HepG2 (cell line): ENCODE measurements at regions not wholly inside any gene's neighbourhood (a gene's known extent, or its start where the extent isn't known, plus 50 kb on each side); places are given as distances from the start of the nearest gene placed in this dataset.

ENCODE experiments used
- ATAC-seq: fragments of 200-7000 bp; cut with Tn5 transposase; 3 replicates; pipeline ENCODE4 v1.9.1; 2020; ENCODE audit warnings: mild to moderate bottlenecking, moderate library complexity
- BruUV-seq: library from RNA; stranded (reverse); fragments of 400-500 nt; replicated peaks from 2 replicates; lab custom pipeline; 2021; lab: Mats Ljungman, UMichigan
- CTCF ChIA-PET: fragments of 300-600 bp; formaldehyde crosslinking; extraction: SDS; loops from one replicate; lab custom pipeline; 2021; ENCODE audit warnings: low total read pairs, inconsistent platforms, low intra/inter-chr PET ratio; lab: Yijun Ruan, JAX
- POLR2A ChIA-PET: fragments of 350-600 bp; sonication (Branson Sonifier 250); formaldehyde crosslinking; loops from one replicate; lab custom pipeline; 2020; ENCODE audit warnings: antibody characterized with exemption, inconsistent platforms; lab: Yijun Ruan, JAX
- DNase-seq: peaks from one replicate; pipeline ENCODE4 v3.0.0-alpha.2; 2015; ENCODE audit warnings: low spot score
- FAIRE-seq: peaks from 3 replicates; lab custom pipeline; 2011; peaks lifted over from hg19 to GRCh38; lab: Jason Lieb, UNC
- H2AFZ ChIP-seq: one replicate; pipeline ENCODE4 v1.6.1; 2011; ENCODE audit warnings: low read length, inconsistent platforms
- H3K27ac ChIP-seq: fragments of 300-600 bp; 3 replicates; pipeline ENCODE4 v1.8.0; 2011; ENCODE audit warnings: mixed run types, mild to moderate bottlenecking, mixed read lengths, low read length, inconsistent platforms; ENCODE audit not compliant: insufficient read depth; ENCODE audit errors: extremely low read length
- H3K27me3 ChIP-seq, 2 experiments: fragments of 200-600 bp in 1 of 2; 2 replicates in 1 of 2; 3 replicates in 1 of 2; pipeline versions ENCODE4 v1.6.0 to v1.8.0; 2011; ENCODE audit warnings: low read length in 2 of 2, mild to moderate bottlenecking in 2 of 2, moderate library complexity in 2 of 2, inconsistent platforms in 1 of 2; ENCODE audit not compliant: insufficient read depth in 2 of 2, control insufficient read depth in 1 of 2
- H3K36me3 ChIP-seq, 2 experiments: fragments of 200-600 bp in 1 of 2; replicated peaks in 1 of 2; 2 replicates in 1 of 2; 3 replicates in 1 of 2; pipeline versions ENCODE4 v1.5.1 to v1.8.0; 2011; ENCODE audit warnings: low read length in 2 of 2, inconsistent platforms in 1 of 2; ENCODE audit not compliant: insufficient read depth in 2 of 2, control insufficient read depth in 1 of 2
- H3K4me1 ChIP-seq: 2 replicates; pipeline ENCODE4 v1.5.1; 2012; ENCODE audit warnings: low read length, inconsistent platforms; ENCODE audit not compliant: insufficient read depth
- H3K4me2 ChIP-seq: 2 replicates; pipeline ENCODE4 v1.6.0; 2011; ENCODE audit warnings: low read depth, low read length, inconsistent platforms
- H3K4me3 ChIP-seq, 3 experiments: fragments of 200-600 bp in 1 of 3; sonication (generic), shearing (Covaris generic) in 1 of 3; replicated peaks in 1 of 3; 2 replicates each; pipeline ENCODE4 v1.5.1; 2011 to 2016; ENCODE audit warnings: low read length in 3 of 3, inconsistent platforms in 2 of 3, low read depth in 2 of 3, mild to moderate bottlenecking in 2 of 3, control low read depth in 1 of 3, mixed read lengths in 1 of 3; ENCODE audit not compliant: insufficient read depth in 1 of 3
- H3K79me2 ChIP-seq: one replicate; pipeline ENCODE4 v1.6.1; 2011; ENCODE audit warnings: low read length, inconsistent platforms; ENCODE audit not compliant: insufficient read depth
- H3K9ac ChIP-seq: 2 replicates; pipeline ENCODE4 v1.6.0; 2011; ENCODE audit warnings: mild to moderate bottlenecking, low read depth, low read length, inconsistent platforms; ENCODE audit not compliant: insufficient read depth
- H3K9me3 ChIP-seq: 2 replicates; pipeline ENCODE4 v1.5.1; 2012; ENCODE audit warnings: mild to moderate bottlenecking, low read length
- H4K20me1 ChIP-seq: 2 replicates; pipeline ENCODE4 v1.6.0; 2011; ENCODE audit warnings: inconsistent platforms, mild to moderate bottlenecking, low read length, moderate library complexity; ENCODE audit not compliant: insufficient read depth
- DRAP1 ChIP-seq: IDR thresholded peaks from 2 replicates; pipeline ENCODE4 v1.6.1; 2016; ENCODE audit warnings: missing genetic modification reagents, missing compliant biosample characterization
- ELK4 ChIP-seq: sonication (generic); formaldehyde crosslinking; IDR thresholded peaks from 2 replicates; pipeline ENCODE4 v1.9.0; 2021; ENCODE audit warnings: missing genetic modification reagents, borderline replicate concordance
- LRRFIP1 ChIP-seq: sonication (generic); formaldehyde crosslinking; conservative IDR thresholded peaks from 2 replicates; pipeline ENCODE4 v1.4.0; 2020; ENCODE audit warnings: missing genetic modification reagents
- MBNL3 ChIP-seq: fragments of 250-450 bp; sonication (Bioruptor Pico); conservative IDR thresholded peaks from 2 replicates; pipeline ENCODE4 v1.8.0; 2022; ENCODE audit warnings: mild to moderate bottlenecking, inconsistent platforms
- RELA ChIP-seq: sonication (generic); formaldehyde crosslinking; IDR thresholded peaks from 2 replicates; pipeline ENCODE4 v1.4.0; 2020; ENCODE audit warnings: missing genetic modification reagents
- STAT6 ChIP-seq: sonication (generic); formaldehyde crosslinking; IDR thresholded peaks from 2 replicates; pipeline ENCODE4 v1.4.0; 2020; ENCODE audit warnings: missing genetic modification reagents, mild to moderate bottlenecking, borderline replicate concordance
- ZBTB1 ChIP-seq: sonication (generic); formaldehyde crosslinking; IDR thresholded peaks from 2 replicates; pipeline ENCODE4 v1.4.0; 2020; ENCODE audit warnings: missing genetic modification reagents, borderline replicate concordance
- ZGPAT ChIP-seq: IDR thresholded peaks from 2 replicates; pipeline ENCODE4 v1.6.1; 2016; ENCODE audit warnings: mild to moderate bottlenecking
- ZNF343 ChIP-seq: sonication (generic); formaldehyde crosslinking; IDR thresholded peaks from 2 replicates; pipeline ENCODE4 v1.4.0; 2020; ENCODE audit warnings: mild to moderate bottlenecking, missing genetic modification reagents
- ZNF510 ChIP-seq: sonication (generic); formaldehyde crosslinking; IDR thresholded peaks from 2 replicates; pipeline ENCODE4 v1.4.0; 2020; ENCODE audit warnings: low read depth, mild to moderate bottlenecking, missing genetic modification reagents
- ZNF530 ChIP-seq: sonication (generic); formaldehyde crosslinking; IDR thresholded peaks from 2 replicates; pipeline ENCODE4 v1.5.0; 2020; ENCODE audit warnings: low read depth, mild to moderate bottlenecking, missing genetic modification reagents
- ZNF713 ChIP-seq: sonication (generic); formaldehyde crosslinking; IDR thresholded peaks from 2 replicates; pipeline ENCODE4 v1.4.0; 2020; ENCODE audit warnings: mild to moderate bottlenecking, missing genetic modification reagents
- WGBS: methylation state at CpG from one replicate; pipeline ENCODE4 v1.1.6; 2017; ENCODE audit warnings: low lambda C conversion rate; 5-methylcytosine and 5-hydroxymethylcytosine counted together
- in situ Hi-C: cut with HindIII; loops from 2 replicates; pipeline ENCODE4 v1.10.0; 2017; ENCODE audit warnings: low pct_unique_long_range_greater_than_20kb; ENCODE audit not compliant: extremely low pct_ligation_motif_present
- intact Hi-C: fragments of 100-400 bp; cut with micrococcal nuclease; formaldehyde crosslinking; loops from one replicate; pipeline ENCODE4 v1.10.0; 2022; ENCODE audit not compliant: unreplicated experiment

GRCh38 chr12:126349383-126349782, 1284.1 kb downstream of the AACS start (continued):
- TF ChIP-seq DRAP1 (CRISPR knock-in tag), result no peak
- no peak for TF ChIP-seq LRRFIP1 (CRISPR knock-in tag)
- no peak for TF ChIP-seq ZBTB1 (CRISPR knock-in tag)
- no peak for TF ChIP-seq STAT6 (CRISPR knock-in tag)
- TF ChIP-seq, all 625 proteins: peak for 0

- Histone ChIP-seq H3K4me2 (no peak overlapping the region), H3K36me3 (no peaks in the 10 kb centered on the region), H3K9me3 (peaks cover 94% of the 10 kb centered on the region), H3K27me3 (no peaks in the 10 kb centered on the region; a peak in 1 of 5 replicates), H4K20me1 (no peaks in the 10 kb centered on the region), H3K27ac (no peak overlapping the region), H3K9ac (no peak overlapping the region), H3K4me3 (no peak overlapping the region), H2AFZ (no peak overlapping the region), H3K4me1 (no peaks in the 10 kb centered on the region), H3K79me2 (no peaks in the 10 kb centered on the region)
- CTCF ChIA-PET, result no interaction called here
- in situ Hi-C loops, result no loop called here
- DNase-seq (no peak), FAIRE-seq (no peak), ATAC-seq (no peak)
- WGBS, result 0% methylated on average over 1 of the region's 1 CpG
- POLR2A ChIA-PET, result no interaction called here
- no TSS peak for BruUV-seq
- intact Hi-C loops, result no loop called here
- TF ChIP-seq ZNF530 (CRISPR knock-in tag) (no peak), ELK4 (no peak), ZGPAT (CRISPR knock-in tag) (no peak), RELA (CRISPR knock-in tag) (no peak), ZNF343 (no peak), ZNF713 (no peak), ZNF510 (CRISPR knock-in tag) (no peak), MBNL3 (CRISPR knock-in tag) (no peak)
Observed at GRCh38 chr12:126353604-126354003, 1288.4 kb downstream of the AACS start.
